Activated T-helper 17 cell treated with anti-CD3 and anti-CD28 coated beads, Interleukin-2, amount 50 U/mL, for 72 hours (primary cell): ENCODE measurements at regions not wholly inside any gene's neighbourhood (a gene's known extent, or its start where the extent isn't known, plus 50 kb on each side); places are given as distances from the start of the nearest gene placed in this dataset.

Experiments used
- ATAC-seq: fragments of 150-1000 bp; cut with Tn5 transposase; replicated peaks from 2 replicates; pipeline ENCODE4 v1.10.0; 2021; ENCODE audit warnings: mild to moderate bottlenecking, moderate library complexity
- H3K27ac Mint-ChIP-seq: one replicate; pipeline ENCODE4 v1.8.0; 2022; ENCODE audit warnings: mixed read lengths
- H3K27me3 Mint-ChIP-seq: one replicate; pipeline ENCODE4 v1.8.0; 2022; ENCODE audit warnings: mixed read lengths
- H3K36me3 Mint-ChIP-seq: one replicate; pipeline ENCODE4 v1.8.0; 2022; ENCODE audit warnings: low read depth, mild to moderate bottlenecking, mixed read lengths
- H3K4me1 Mint-ChIP-seq: one replicate; pipeline ENCODE4 v1.8.0; 2022; ENCODE audit warnings: mixed read lengths
- H3K4me3 Mint-ChIP-seq: one replicate; pipeline ENCODE4 v1.8.0; 2022; ENCODE audit warnings: mild to moderate bottlenecking, mixed read lengths
- H3K9me3 Mint-ChIP-seq: one replicate; pipeline ENCODE4 v1.8.0; 2022; ENCODE audit warnings: mixed read lengths

DNA sequence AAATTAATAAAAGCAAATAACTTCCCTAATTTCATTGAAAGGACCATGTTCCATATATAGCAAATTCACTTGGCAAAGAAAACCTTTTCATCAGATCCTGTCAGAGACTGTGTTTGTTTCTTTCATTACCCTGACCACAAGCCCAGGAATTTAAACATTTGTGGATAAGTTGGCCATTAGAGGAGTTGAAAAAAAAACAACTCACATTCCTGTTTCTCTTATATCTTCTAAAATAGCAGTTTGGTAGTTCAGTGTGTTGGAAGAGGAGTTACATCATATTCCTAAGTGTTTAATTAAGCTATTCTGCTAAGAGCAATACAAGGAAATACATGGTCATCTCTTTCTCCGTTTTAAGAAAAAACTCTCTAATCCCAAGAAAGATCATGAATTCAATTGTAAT is 505.6 kb downstream of the TLE1 start:
- Mint-ChIP-seq H3K9me3 (no peaks in the 10 kb centered on the region), H3K4me1 (no peaks in the 10 kb centered on the region), H3K27me3 (no peaks in the 10 kb centered on the region), H3K27ac (no peak overlapping the region), H3K36me3 (no peaks in the 10 kb centered on the region), H3K4me3 (no peak overlapping the region)
- ATAC-seq, result no peak

- Mint-ChIP-seq H3K9me3 (peaks cover 2% of the 10 kb centered on the region), H3K4me3 (no peak overlapping the region), H3K4me1 (no peaks in the 10 kb centered on the region), H3K27ac (no peak overlapping the region), H3K36me3 (no peaks in the 10 kb centered on the region), H3K27me3 (no peaks in the 10 kb centered on the region)
- no peak for ATAC-seq
Observed at GRCh38 chr9:81182431-81182830, 506.9 kb downstream of the TLE1 start.

DNA sequence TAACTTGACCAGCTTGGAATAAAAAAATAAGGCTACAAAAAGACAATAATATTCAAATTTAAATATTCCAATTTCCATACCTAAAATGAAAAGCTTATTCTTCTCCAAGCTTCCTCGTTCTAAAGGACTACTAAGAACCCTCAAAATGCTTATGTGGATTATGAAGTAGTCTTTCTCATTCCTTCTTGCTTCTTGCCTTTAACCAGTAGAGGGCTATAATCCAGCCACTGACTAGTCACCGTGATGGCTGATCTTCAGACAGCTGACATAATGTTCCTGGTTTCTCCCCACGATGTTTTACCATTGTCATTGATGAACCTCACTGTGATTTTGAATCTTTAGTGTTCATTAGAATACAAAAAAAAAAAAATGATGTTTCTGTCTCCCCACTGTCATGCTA is 515.3 kb downstream of the TLE1 start:
- H3K9me3 Mint-ChIP-seq, result peaks cover 10% of the 10 kb centered on the region
- no peaks in the 10 kb centered on the region for H3K4me1 Mint-ChIP-seq
- ATAC-seq, result no peak
- no peaks in the 10 kb centered on the region for H3K27me3 Mint-ChIP-seq
- no peaks in the 10 kb centered on the region for H3K36me3 Mint-ChIP-seq
- H3K4me3 Mint-ChIP-seq, result no peak overlapping the region
- no peak overlapping the region for H3K27ac Mint-ChIP-seq

DNA sequence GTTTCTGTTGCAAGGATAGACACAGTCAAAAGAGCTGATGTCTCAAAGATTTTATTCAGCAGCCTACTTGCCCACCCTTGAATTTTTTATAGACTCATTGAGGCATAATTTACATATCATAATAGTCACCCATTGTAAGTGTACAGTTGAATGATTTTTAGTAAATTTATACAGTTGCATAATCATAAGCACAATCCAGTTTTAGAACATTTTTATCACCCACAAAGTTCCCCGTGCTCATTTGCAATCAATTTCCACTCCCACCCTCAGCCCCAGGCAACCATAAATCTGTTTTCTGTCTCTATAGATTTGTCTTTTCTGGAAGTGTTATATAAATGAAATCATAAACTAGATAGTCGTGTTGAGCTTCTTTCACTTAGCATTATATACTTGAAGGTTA is 517.7 kb downstream of the TLE1 start:
- Mint-ChIP-seq H3K27ac (no peak overlapping the region), H3K36me3 (no peaks in the 10 kb centered on the region), H3K4me1 (no peaks in the 10 kb centered on the region), H3K9me3 (peaks cover 12% of the 10 kb centered on the region), H3K27me3 (no peaks in the 10 kb centered on the region), H3K4me3 (no peak overlapping the region)
- no peak for ATAC-seq

GRCh38 chr9:81162361-81162760 is 527.0 kb downstream of the TLE1 start:
- ATAC-seq, result no peak
- H3K27me3 Mint-ChIP-seq, result no peaks in the 10 kb centered on the region
- H3K36me3 Mint-ChIP-seq, result no peaks in the 10 kb centered on the region

DNA sequence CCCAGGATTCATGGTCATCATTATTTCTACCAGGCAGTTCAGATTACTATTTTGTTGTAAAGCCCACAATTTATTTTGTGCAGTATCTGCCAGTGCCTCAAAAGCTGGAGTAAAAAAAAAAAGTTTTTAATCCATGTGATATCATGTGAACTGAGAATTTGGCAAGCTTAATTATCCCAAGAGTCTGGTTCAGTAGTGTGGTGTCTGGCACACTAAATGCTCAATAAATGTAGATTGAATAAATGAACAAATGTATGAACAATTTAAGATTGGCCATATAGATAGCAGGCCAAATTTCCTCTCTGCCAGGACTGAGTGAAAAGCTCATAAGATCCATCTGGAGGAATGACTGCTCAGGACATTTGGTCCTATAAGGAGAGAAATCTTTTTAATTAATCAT is 533.0 kb downstream of the TLE1 start:
- no peak overlapping the region for H3K4me3 Mint-ChIP-seq
- ATAC-seq, result no peak

More at GRCh38 chr9:81162361-81162760, 527.0 kb downstream of the TLE1 start:
- Mint-ChIP-seq H3K4me1 (no peaks in the 10 kb centered on the region), H3K27ac (no peak overlapping the region), H3K4me3 (no peak overlapping the region), H3K9me3 (peaks cover 33% of the 10 kb centered on the region)

DNA sequence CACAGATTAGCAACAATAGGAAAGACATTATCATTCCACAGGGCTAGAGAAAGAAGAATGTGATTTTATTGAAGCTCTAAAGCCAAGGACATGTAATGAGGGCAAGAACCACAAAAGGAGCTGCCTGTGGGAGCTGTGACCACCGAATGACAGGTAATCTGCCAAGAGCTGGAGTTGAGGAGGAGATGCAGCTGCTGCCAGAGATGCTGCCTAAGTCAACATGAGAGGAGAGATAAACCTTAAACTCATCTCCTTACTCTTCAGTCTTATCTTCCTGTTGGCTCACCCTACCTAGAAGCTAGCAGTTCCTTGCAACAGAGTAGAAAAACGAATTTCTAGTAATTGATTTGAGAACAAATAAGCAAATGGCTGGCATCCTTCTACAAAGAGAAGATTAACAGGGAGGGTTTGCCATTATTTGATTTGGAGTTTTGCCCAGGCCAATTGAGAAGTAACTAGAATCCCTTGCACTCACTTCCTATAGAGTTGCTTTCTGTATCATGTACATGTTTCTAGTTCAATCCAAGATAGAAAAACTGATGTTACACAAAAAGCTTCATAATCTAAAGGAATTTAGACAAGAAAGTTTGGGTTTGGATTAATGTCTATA is 539.2 kb downstream of the TLE1 start:
- H3K36me3 Mint-ChIP-seq, result no peaks in the 10 kb centered on the region
- no peaks in the 10 kb centered on the region for H3K4me1 Mint-ChIP-seq
- no peaks in the 10 kb centered on the region for H3K27me3 Mint-ChIP-seq
- no peak overlapping the region for H3K4me3 Mint-ChIP-seq
- ATAC-seq, result no peak
- no peak overlapping the region for H3K27ac Mint-ChIP-seq
- no peaks in the 10 kb centered on the region for H3K9me3 Mint-ChIP-seq

More for the DNA sequence above, 533.0 kb downstream of the TLE1 start:
- no peaks in the 10 kb centered on the region for H3K36me3 Mint-ChIP-seq
- H3K9me3 Mint-ChIP-seq, result peaks cover 19% of the 10 kb centered on the region
- H3K27me3 Mint-ChIP-seq, result no peaks in the 10 kb centered on the region
- H3K4me1 Mint-ChIP-seq, result no peaks in the 10 kb centered on the region
- no peak overlapping the region for H3K27ac Mint-ChIP-seq

DNA sequence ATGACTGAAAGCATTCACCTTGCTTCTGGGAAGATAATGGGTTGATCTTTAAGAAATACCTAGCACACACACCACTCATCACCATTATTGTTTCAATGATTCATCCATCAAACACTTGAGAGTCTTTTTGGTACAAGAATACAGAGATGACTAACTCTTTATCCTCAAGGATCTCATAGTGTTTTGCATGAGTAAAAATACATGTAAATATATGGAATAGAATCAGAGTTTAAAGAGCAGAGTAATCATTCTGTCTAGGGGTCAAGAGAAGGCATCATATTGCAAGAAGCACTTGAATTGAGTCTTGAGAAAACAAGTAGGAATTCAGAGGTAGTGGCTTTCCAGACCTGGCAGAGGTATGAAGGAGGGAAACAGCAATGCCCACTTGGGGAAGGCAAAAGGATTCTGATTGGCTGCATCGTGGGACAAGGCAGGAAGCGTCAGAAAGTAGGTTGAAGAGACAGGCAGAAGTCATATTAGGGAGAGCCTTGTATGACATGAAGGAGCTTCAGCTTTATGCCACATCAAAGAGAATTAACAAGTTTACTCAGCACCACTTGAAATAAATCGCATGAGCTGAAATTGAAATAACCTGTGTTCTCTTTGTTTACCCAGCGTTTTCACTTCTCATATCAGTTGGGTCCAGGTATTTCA is 542.5 kb downstream of the TLE1 start:
- H3K36me3 Mint-ChIP-seq, result no peaks in the 10 kb centered on the region
- no peak for ATAC-seq
- H3K27ac Mint-ChIP-seq, result no peak overlapping the region
- no peak overlapping the region for H3K4me3 Mint-ChIP-seq
- no peaks in the 10 kb centered on the region for H3K27me3 Mint-ChIP-seq
- no peaks in the 10 kb centered on the region for H3K4me1 Mint-ChIP-seq
- H3K9me3 Mint-ChIP-seq, result no peaks in the 10 kb centered on the region

DNA sequence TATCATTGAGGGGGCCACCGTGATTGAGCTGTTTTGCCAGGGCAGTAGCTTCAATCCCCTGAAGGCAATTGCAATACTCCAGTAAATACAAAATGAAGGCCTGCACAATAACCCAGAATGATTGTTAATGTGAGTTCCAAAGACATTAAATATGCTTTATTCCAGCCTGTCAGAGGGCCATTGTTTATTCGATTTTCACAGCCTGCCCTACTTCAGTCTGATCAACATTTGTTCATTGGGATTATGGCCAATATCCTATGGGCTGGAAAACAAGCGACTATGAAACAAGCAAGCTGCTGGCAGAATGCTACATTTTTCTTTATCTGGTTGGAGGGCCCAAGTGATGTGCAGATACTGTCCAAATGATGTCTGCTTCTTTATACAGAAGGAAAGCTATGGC is 543.1 kb downstream of the TLE1 start:
- no peak overlapping the region for H3K4me3 Mint-ChIP-seq
- no peak overlapping the region for H3K27ac Mint-ChIP-seq
- no peaks in the 10 kb centered on the region for H3K27me3 Mint-ChIP-seq
- H3K4me1 Mint-ChIP-seq, result no peaks in the 10 kb centered on the region
- no peaks in the 10 kb centered on the region for H3K36me3 Mint-ChIP-seq
- no peaks in the 10 kb centered on the region for H3K9me3 Mint-ChIP-seq
- ATAC-seq, result no peak

- ATAC-seq, result no peak
- no peak overlapping the region for H3K4me3 Mint-ChIP-seq
- no peaks in the 10 kb centered on the region for H3K4me1 Mint-ChIP-seq
- H3K27me3 Mint-ChIP-seq, result no peaks in the 10 kb centered on the region
- H3K36me3 Mint-ChIP-seq, result no peaks in the 10 kb centered on the region
- no peak overlapping the region for H3K27ac Mint-ChIP-seq
- peaks cover 1% of the 10 kb centered on the region for H3K9me3 Mint-ChIP-seq
Observed at GRCh38 chr9:81145331-81145963, 543.9 kb downstream of the TLE1 start.

DNA sequence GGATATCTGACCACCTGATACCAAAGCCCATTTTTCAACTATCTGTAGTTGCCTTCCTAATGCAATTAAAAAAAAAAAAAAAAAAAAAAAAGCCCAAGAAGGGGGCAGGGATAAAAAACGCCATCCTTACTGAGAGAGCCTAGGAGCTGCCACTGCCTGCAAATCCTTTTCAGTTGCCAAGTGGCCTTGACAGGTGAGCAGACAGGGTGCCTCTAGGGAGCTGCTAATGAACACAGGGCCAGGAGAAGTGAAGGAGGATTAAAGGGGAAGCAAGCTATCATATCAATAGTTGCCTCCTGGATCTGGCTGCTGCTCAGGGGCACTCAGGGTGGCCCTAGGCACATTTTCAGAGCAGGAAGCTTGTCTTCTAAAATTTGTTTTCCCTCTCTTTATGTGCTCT is 547.4 kb downstream of the TLE1 start:
- ATAC-seq, result no peak
- H3K4me1 Mint-ChIP-seq, result no peaks in the 10 kb centered on the region
- peaks cover 3% of the 10 kb centered on the region for H3K9me3 Mint-ChIP-seq
- no peak overlapping the region for H3K4me3 Mint-ChIP-seq
- H3K36me3 Mint-ChIP-seq, result no peaks in the 10 kb centered on the region
- H3K27ac Mint-ChIP-seq, result no peak overlapping the region
- no peaks in the 10 kb centered on the region for H3K27me3 Mint-ChIP-seq

- no peak overlapping the region for H3K4me3 Mint-ChIP-seq
- H3K4me1 Mint-ChIP-seq, result no peaks in the 10 kb centered on the region
- H3K36me3 Mint-ChIP-seq, result no peaks in the 10 kb centered on the region
- H3K9me3 Mint-ChIP-seq, result peaks cover 4% of the 10 kb centered on the region
- H3K27me3 Mint-ChIP-seq, result no peaks in the 10 kb centered on the region
- no peak overlapping the region for H3K27ac Mint-ChIP-seq
- ATAC-seq, result no peak
Observed at GRCh38 chr9:81137976-81138568, 551.3 kb downstream of the TLE1 start.

- Mint-ChIP-seq H3K27me3 (no peaks in the 10 kb centered on the region), H3K4me1 (no peaks in the 10 kb centered on the region)
Observed at GRCh38 chr9:81132796-81133195, 556.6 kb downstream of the TLE1 start.

GRCh38 chr9:81132318-81132717 is 557.0 kb downstream of the TLE1 start:
- Mint-ChIP-seq H3K9me3 (peaks cover 15% of the 10 kb centered on the region), H3K36me3 (no peaks in the 10 kb centered on the region), H3K27me3 (no peaks in the 10 kb centered on the region), H3K27ac (no peak overlapping the region), H3K4me1 (no peaks in the 10 kb centered on the region), H3K4me3 (no peak overlapping the region)
- no peak for ATAC-seq

More at GRCh38 chr9:81132796-81133195, 556.6 kb downstream of the TLE1 start:
- H3K9me3 Mint-ChIP-seq, result peaks cover 15% of the 10 kb centered on the region
- no peaks in the 10 kb centered on the region for H3K36me3 Mint-ChIP-seq
- no peak overlapping the region for H3K4me3 Mint-ChIP-seq
- no peak overlapping the region for H3K27ac Mint-ChIP-seq
- ATAC-seq, result no peak

GRCh38 chr9:81128701-81129100 is 560.6 kb downstream of the TLE1 start:
- Mint-ChIP-seq H3K27me3 (no peaks in the 10 kb centered on the region), H3K9me3 (peaks cover 19% of the 10 kb centered on the region), H3K27ac (no peak overlapping the region), H3K4me3 (no peak overlapping the region), H3K4me1 (no peaks in the 10 kb centered on the region), H3K36me3 (no peaks in the 10 kb centered on the region)
- ATAC-seq, result no peak
